HEK293T (cell line): ENCODE measurements at regions not wholly inside any gene's neighbourhood (a gene's known extent, or its start where the extent isn't known, plus 50 kb on each side); places are given as distances from the start of the nearest gene placed in this dataset.

Experiments used
- FOXA1 ChIP-seq: fragments of 450-650 bp; IDR thresholded peaks from 2 replicates; pipeline ENCODE4 v1.6.1; 2016; ENCODE audit warnings: mild to moderate bottlenecking
- L3MBTL2 ChIP-seq: fragments of 450-650 bp; conservative IDR thresholded peaks from 2 replicates; pipeline ENCODE4 v1.6.1; 2016; ENCODE audit warnings: mild to moderate bottlenecking
- LEF1 ChIP-seq: fragments of 450-650 bp; IDR thresholded peaks from 2 replicates; pipeline ENCODE4 v1.6.1; 2017; ENCODE audit warnings: mild to moderate bottlenecking, borderline replicate concordance
- SP1 ChIP-seq: fragments of 450-650 bp; IDR thresholded peaks from 2 replicates; pipeline ENCODE4 v1.6.1; 2017
- SUZ12 ChIP-seq: fragments of 450-650 bp; IDR thresholded peaks from 2 replicates; pipeline ENCODE4 v1.6.1; 2016; ENCODE audit warnings: mild to moderate bottlenecking
- TARDBP ChIP-seq: fragments of 450-650 bp; IDR thresholded peaks from 2 replicates; pipeline ENCODE4 v1.6.1; 2016

DNA sequence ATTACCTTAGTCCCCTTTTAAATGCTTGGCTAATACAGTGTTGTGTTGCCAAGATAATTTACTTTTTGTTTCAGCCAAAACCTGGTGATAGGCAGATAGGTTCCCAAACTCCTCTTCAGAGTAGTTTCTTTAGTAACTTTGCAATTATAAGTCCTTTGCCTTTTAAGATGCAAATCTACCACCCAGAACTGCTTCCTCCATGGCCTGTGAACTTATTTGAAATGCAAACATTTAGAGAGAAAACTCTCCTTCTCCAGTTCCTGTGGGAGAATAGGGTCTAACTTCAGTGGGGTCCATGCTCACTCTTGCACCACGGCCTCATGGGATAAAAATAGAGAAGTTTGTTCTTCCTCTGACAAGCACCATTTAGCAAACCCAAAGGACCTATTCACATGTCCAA, 1955.4 kb upstream of the CDH6 start:
- TF ChIP-seq SP1 (no peak), FOXA1 (no peak), SUZ12 (no peak), LEF1 (no peak), TARDBP (no peak), L3MBTL2 (no peak)
